Fibroblast of pulmonary artery (primary cell): ENCODE measurements at regions not wholly inside any gene's neighbourhood (a gene's known extent, or its start where the extent isn't known, plus 50 kb on each side); places are given as distances from the start of the nearest gene placed in this dataset.

ENCODE experiments used
- DNase-seq: peaks from one replicate; pipeline ENCODE4 v3.0.0-alpha.2; 2010; ENCODE audit warnings: low read depth
- H3K4me3 ChIP-seq: replicated peaks from 2 replicates; pipeline ENCODE4 v1.5.1; 2011; ENCODE audit warnings: low read depth, mild to moderate bottlenecking, control low read depth, low read length, moderate library complexity
- CTCF ChIP-seq: IDR thresholded peaks from 2 replicates; pipeline ENCODE4 v1.5.1; 2011; ENCODE audit warnings: mild to moderate bottlenecking, control low read depth, low read length, inconsistent platforms; ENCODE audit errors: missing control alignments

- TF ChIP-seq CTCF: no peak
- DNase-seq: no peak
- no peak overlapping the region for H3K4me3 ChIP-seq
Observed at GRCh38 chr3:74129611-74130010, 484.8 kb downstream of the CNTN3 start.

GRCh38 chr3:74129056-74129455 lies 485.4 kb downstream of the CNTN3 start:
- H3K4me3 ChIP-seq: no peak overlapping the region
- TF ChIP-seq CTCF: no peak
- DNase-seq: no peak

GRCh38 chr3:74127256-74127655 lies 487.2 kb downstream of the CNTN3 start:
- no peak overlapping the region for H3K4me3 ChIP-seq
- TF ChIP-seq CTCF: no peak
- DNase-seq: no peak

GRCh38 chr3:74124782-74125181 lies 489.7 kb downstream of the CNTN3 start:
- no peak for DNase-seq
- no peak overlapping the region for H3K4me3 ChIP-seq
- TF ChIP-seq CTCF: no peak

- no peak for DNase-seq
- no peak overlapping the region for H3K4me3 ChIP-seq
- TF ChIP-seq CTCF: no peak
Observed at GRCh38 chr3:74122281-74122680, 492.2 kb downstream of the CNTN3 start.

- DNase-seq: no peak
- TF ChIP-seq CTCF: no peak
- H3K4me3 ChIP-seq: no peak overlapping the region
Observed at GRCh38 chr3:74121761-74122160, 492.7 kb downstream of the CNTN3 start.

- no peak for TF ChIP-seq CTCF
- H3K4me3 ChIP-seq: no peak overlapping the region
- DNase-seq: no peak
Observed at GRCh38 chr3:74119221-74119620, 494.5 kb upstream of the PDZRN3 start.
